HCT116 (cell line): ENCODE measurements at regions not wholly inside any gene's neighbourhood (a gene's known extent, or its start where the extent isn't known, plus 50 kb on each side); places are given as distances from the start of the nearest gene placed in this dataset.

Experiments used
- ATAC-seq: fragments of 200-7000 bp; cut with Tn5 transposase; 2 replicates; pipeline ENCODE4 v1.9.1; 2020; ENCODE audit warnings: mild to moderate bottlenecking, moderate library complexity
- BruUV-seq: library from RNA; stranded (reverse); fragments of 400-500 nt; replicated peaks from 2 replicates; lab custom pipeline; 2021; lab: Mats Ljungman, UMichigan
- CTCF ChIA-PET: fragments of 300-600 bp; sonication (Branson Sonifier 250); formaldehyde crosslinking; loops from one replicate; lab custom pipeline; 2021; ENCODE audit warnings: antibody characterized with exemption; lab: Charles Lee
- POLR2A ChIA-PET: fragments of 300-600, 350-600 bp; sonication (Branson Sonifier 250); formaldehyde crosslinking; loops from one replicate; lab custom pipeline; 2021; ENCODE audit warnings: antibody characterized with exemption; lab: Charles Lee
- RAD21 ChIA-PET, 2 experiments: fragments of 300-600 bp; sonication (Branson Sonifier 250); formaldehyde crosslinking; loops; one replicate each; lab custom pipeline; 2023; ENCODE audit warnings: low total read pairs in 2 of 2; ENCODE audit not compliant: uncharacterized antibody in 2 of 2, unreplicated experiment in 2 of 2, low non-redundant PET in 1 of 2; lab: Charles Lee
- DNase-seq: peaks from one replicate; pipeline ENCODE4 v3.0.0-alpha.2; 2010; ENCODE audit warnings: low read depth, low spot score
- H2AFZ ChIP-seq: fragments of 200-600 bp; shearing (Covaris generic), sonication (generic); 2 replicates; pipeline ENCODE4 v1.6.1; 2017; ENCODE audit warnings: low read depth, mixed run types, mixed read lengths, antibody characterized with exemption, low read length; ENCODE audit not compliant: poor library complexity, severe bottlenecking
- H3K27ac ChIP-seq: 2 replicates; pipeline ENCODE4 v1.5.1; 2012; ENCODE audit warnings: low read depth, low read length
- H3K27me3 ChIP-seq: fragments of 200-600 bp; sonication (generic); 2 replicates; pipeline ENCODE4 v1.6.1; 2016; ENCODE audit warnings: mixed run types, low read length, mixed read lengths; ENCODE audit not compliant: insufficient read depth
- H3K36me3 ChIP-seq, 2 experiments: fragments of 200-500 bp in 1 of 2; fragments of 200-600 bp in 1 of 2; sonication (Bioruptor generic) in 1 of 2; sonication (generic) in 1 of 2; 2 replicates each; pipeline versions ENCODE4 v1.5.1 to v1.6.1; 2014 to 2016; ENCODE audit warnings: low read length in 2 of 2, inconsistent platforms in 1 of 2, mixed read lengths in 1 of 2, mixed run types in 1 of 2; ENCODE audit not compliant: insufficient read depth in 2 of 2, control insufficient read depth in 1 of 2
- H3K4me1 ChIP-seq, 2 experiments: fragments of 200-600 bp in 1 of 2; sonication (generic) in 1 of 2; 2 replicates each; pipeline versions ENCODE4 v1.5.1 to v1.6.1; 2012 to 2017; ENCODE audit warnings: low read length in 2 of 2, inconsistent platforms in 1 of 2, mild to moderate bottlenecking in 1 of 2, mixed read lengths in 1 of 2, mixed run types in 1 of 2, moderate library complexity in 1 of 2; ENCODE audit not compliant: insufficient read depth in 2 of 2, control insufficient read depth in 1 of 2
- H3K4me2 ChIP-seq: fragments of 200-600 bp; sonication (generic); 2 replicates; pipeline ENCODE4 v1.6.1; 2017; ENCODE audit warnings: mixed run types, low read length, mixed read lengths
- H3K4me3 ChIP-seq, 2 experiments: fragments of 200-600 bp in 1 of 2; sonication (generic) in 1 of 2; replicated peaks in 1 of 2; 2 replicates each; pipeline ENCODE4 v1.5.1; 2011 to 2016; ENCODE audit warnings: low read length in 2 of 2, control low read depth in 1 of 2, low read depth in 1 of 2, mild to moderate bottlenecking in 1 of 2, mixed read lengths in 1 of 2, mixed run types in 1 of 2
- H3K79me2 ChIP-seq: fragments of 200-600 bp; sonication (generic); 2 replicates; pipeline ENCODE4 v1.6.1; 2017; ENCODE audit warnings: mild to moderate bottlenecking, mixed run types, low read length, moderate library complexity, mixed read lengths; ENCODE audit not compliant: insufficient read depth
- H3K9ac ChIP-seq: fragments of 200-600 bp; sonication (generic); 2 replicates; pipeline ENCODE4 v1.6.1; 2016; ENCODE audit warnings: low read length, mixed read lengths
- H3K9me2 ChIP-seq: fragments of 200-600 bp; sonication (generic), shearing (Covaris generic); 2 replicates; pipeline ENCODE4 v1.6.1; 2017; ENCODE audit warnings: mixed run types, mild to moderate bottlenecking, moderate library complexity; ENCODE audit not compliant: insufficient read depth
- H3K9me3 ChIP-seq, 2 experiments: fragments of 200-500 bp in 1 of 2; fragments of 200-600 bp in 1 of 2; sonication (Bioruptor generic) in 1 of 2; sonication (generic) in 1 of 2; 2 replicates each; pipeline ENCODE4 v1.6.1; 2014 to 2017; ENCODE audit warnings: low read length in 2 of 2, mixed read lengths in 2 of 2, inconsistent platforms in 1 of 2, low read depth in 1 of 2, mild to moderate bottlenecking in 1 of 2, mixed run types in 1 of 2, moderate library complexity in 1 of 2; ENCODE audit not compliant: control insufficient read depth in 1 of 2, insufficient read depth in 1 of 2
- H4K20me1 ChIP-seq: fragments of 200-600 bp; sonication (generic), shearing (Covaris generic); 2 replicates; pipeline ENCODE4 v1.6.1; 2017; ENCODE audit warnings: mixed run types, mild to moderate bottlenecking, moderate library complexity; ENCODE audit not compliant: insufficient read depth
- CBX3 ChIP-seq: IDR thresholded peaks from 2 replicates; pipeline ENCODE4 v1.6.1; 2012; ENCODE audit warnings: low read depth
- EGR1 ChIP-seq: IDR thresholded peaks from 2 replicates; pipeline ENCODE4 v1.6.1; 2012; ENCODE audit warnings: low read depth
- ELF1 ChIP-seq: IDR thresholded peaks from 2 replicates; pipeline ENCODE4 v1.6.1; 2012; ENCODE audit warnings: low read depth, borderline replicate concordance
- EZH2phosphoT487 ChIP-seq: fragments of 200-600 bp; IDR thresholded peaks from 2 replicates; pipeline ENCODE4 v1.6.1; 2018; ENCODE audit warnings: antibody characterized with exemption, borderline replicate concordance
- FOSL1 ChIP-seq: IDR thresholded peaks from 2 replicates; pipeline ENCODE4 v1.6.1; 2012; ENCODE audit warnings: low read depth
- POLR2AphosphoS5 ChIP-seq: IDR thresholded peaks from 2 replicates; pipeline ENCODE4 v1.6.1; 2011; ENCODE audit warnings: mild to moderate bottlenecking, low read depth, low read length, moderate library complexity
- RAD21 ChIP-seq: IDR thresholded peaks from 2 replicates; pipeline ENCODE4 v1.6.1; 2012; ENCODE audit warnings: low read depth, mild to moderate bottlenecking
- SP1 ChIP-seq: IDR thresholded peaks from 2 replicates; pipeline ENCODE4 v1.6.1; 2012; ENCODE audit warnings: low read depth
- SRF ChIP-seq: IDR thresholded peaks from 2 replicates; pipeline ENCODE4 v1.6.1; 2012; ENCODE audit warnings: low read depth
- ZNF274 ChIP-seq: fragments of 200-500 bp; sonication (Bioruptor generic); IDR thresholded peaks from 2 replicates; pipeline ENCODE4 v1.6.1; 2014; ENCODE audit warnings: mild to moderate bottlenecking, low read depth, low read length, inconsistent platforms
- intact Hi-C: fragments of 100-400 bp; cut with micrococcal nuclease; formaldehyde crosslinking; loops from 2 replicates; pipeline ENCODE4 v1.10.0; 2022
- TF ChIP-seq, protein P1 (sequence below): IDR thresholded peaks from 2 replicates; pipeline ENCODE4 v1.6.1; 2012
- TF ChIP-seq, protein P2 (sequence below): IDR thresholded peaks from 2 replicates; pipeline ENCODE4 v1.6.1; 2012; ENCODE audit warnings: low read depth

DNA sequence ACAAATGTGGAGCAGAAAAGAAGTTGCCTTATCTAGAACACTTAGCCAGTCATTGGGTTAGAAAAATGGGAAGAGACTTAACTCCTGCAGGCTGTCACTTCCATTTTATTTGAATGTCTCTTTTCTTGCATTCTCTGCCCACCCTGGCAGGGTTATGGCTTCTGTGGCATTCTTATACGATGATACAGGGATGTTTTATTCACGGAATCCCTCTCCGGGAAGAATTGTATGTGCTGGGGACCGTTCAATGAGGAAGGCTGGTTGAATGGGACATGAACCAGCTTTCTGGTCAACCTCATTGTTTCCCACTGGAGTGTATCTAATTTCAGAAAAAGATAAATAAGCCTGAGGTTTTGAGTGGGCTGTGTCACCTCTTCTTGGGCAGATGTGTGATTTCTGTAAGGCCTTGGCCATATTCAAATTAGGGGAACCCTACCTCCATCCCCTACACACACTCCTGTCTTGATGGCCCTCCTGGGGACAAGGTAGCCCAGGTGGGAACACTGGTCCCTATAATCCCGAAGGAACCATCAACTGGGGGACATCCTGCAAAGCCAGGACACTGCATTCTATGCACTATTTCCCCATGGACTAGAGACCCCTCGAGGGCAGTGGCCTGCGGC lies 174.8 kb upstream of the GSC start:
- TF ChIP-seq RAD21 = no peak
- TF ChIP-seq SP1 = no peak
- no peak for TF ChIP-seq ZNF274
- TF ChIP-seq SRF = no peak
- TF ChIP-seq EGR1 = no peak
- TF ChIP-seq CBX3 = no peak
- TF ChIP-seq EZH2phosphoT487 = no peak
- TF ChIP-seq FOSL1 = no peak
- TF ChIP-seq POLR2AphosphoS5 = no peak
- TF ChIP-seq, protein P1, sequence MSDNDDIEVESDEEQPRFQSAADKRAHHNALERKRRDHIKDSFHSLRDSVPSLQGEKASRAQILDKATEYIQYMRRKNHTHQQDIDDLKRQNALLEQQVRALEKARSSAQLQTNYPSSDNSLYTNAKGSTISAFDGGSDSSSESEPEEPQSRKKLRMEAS = no peak
- TF ChIP-seq ELF1 = no peak
- TF ChIP-seq, protein P2, sequence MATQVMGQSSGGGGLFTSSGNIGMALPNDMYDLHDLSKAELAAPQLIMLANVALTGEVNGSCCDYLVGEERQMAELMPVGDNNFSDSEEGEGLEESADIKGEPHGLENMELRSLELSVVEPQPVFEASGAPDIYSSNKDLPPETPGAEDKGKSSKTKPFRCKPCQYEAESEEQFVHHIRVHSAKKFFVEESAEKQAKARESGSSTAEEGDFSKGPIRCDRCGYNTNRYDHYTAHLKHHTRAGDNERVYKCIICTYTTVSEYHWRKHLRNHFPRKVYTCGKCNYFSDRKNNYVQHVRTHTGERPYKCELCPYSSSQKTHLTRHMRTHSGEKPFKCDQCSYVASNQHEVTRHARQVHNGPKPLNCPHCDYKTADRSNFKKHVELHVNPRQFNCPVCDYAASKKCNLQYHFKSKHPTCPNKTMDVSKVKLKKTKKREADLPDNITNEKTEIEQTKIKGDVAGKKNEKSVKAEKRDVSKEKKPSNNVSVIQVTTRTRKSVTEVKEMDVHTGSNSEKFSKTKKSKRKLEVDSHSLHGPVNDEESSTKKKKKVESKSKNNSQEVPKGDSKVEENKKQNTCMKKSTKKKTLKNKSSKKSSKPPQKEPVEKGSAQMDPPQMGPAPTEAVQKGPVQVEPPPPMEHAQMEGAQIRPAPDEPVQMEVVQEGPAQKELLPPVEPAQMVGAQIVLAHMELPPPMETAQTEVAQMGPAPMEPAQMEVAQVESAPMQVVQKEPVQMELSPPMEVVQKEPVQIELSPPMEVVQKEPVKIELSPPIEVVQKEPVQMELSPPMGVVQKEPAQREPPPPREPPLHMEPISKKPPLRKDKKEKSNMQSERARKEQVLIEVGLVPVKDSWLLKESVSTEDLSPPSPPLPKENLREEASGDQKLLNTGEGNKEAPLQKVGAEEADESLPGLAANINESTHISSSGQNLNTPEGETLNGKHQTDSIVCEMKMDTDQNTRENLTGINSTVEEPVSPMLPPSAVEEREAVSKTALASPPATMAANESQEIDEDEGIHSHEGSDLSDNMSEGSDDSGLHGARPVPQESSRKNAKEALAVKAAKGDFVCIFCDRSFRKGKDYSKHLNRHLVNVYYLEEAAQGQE = no peak
- no peak for ATAC-seq
- no peak for DNase-seq
- H3K4me2 ChIP-seq = no peak overlapping the region
- H3K27me3 ChIP-seq = no peaks in the 10 kb centered on the region
- no peaks in the 10 kb centered on the region for H3K9me2 ChIP-seq
- no peaks in the 10 kb centered on the region for H4K20me1 ChIP-seq
- H3K27ac ChIP-seq = no peak overlapping the region
- BruUV-seq = no TSS peak
- no peak overlapping the region for H3K9ac ChIP-seq
- ChIA-PET CTCF (no interaction called here), POLR2A (no interaction called here), RAD21 (no interaction called here)
- no peaks in the 10 kb centered on the region for H3K4me1 ChIP-seq
- no peak overlapping the region for H2AFZ ChIP-seq
- no peak overlapping the region for H3K4me3 ChIP-seq
- intact Hi-C loops = no loop called here
- no peaks in the 10 kb centered on the region for H3K9me3 ChIP-seq
- no peaks in the 10 kb centered on the region for H3K36me3 ChIP-seq
- H3K79me2 ChIP-seq = no peaks in the 10 kb centered on the region
